Endodermal cell (in vitro differentiated cells): ENCODE measurements at regions not wholly inside any gene's neighbourhood (a gene's known extent, or its start where the extent isn't known, plus 50 kb on each side); places are given as distances from the start of the nearest gene placed in this dataset.

Experiments used
- DNase-seq: peaks from one replicate; pipeline ENCODE4 v3.0.0-alpha.2; 2017
- H3K27ac ChIP-seq: 2 replicates; pipeline ENCODE4 v1.5.1; 2013; ENCODE audit warnings: mild to moderate bottlenecking, low read depth, low read length, moderate library complexity
- H3K27me3 ChIP-seq: 2 replicates; pipeline ENCODE4 v1.6.1; 2013; ENCODE audit warnings: mild to moderate bottlenecking, low read length, moderate library complexity; ENCODE audit not compliant: insufficient read depth, control insufficient read depth, poor library complexity, severe bottlenecking
- H3K36me3 ChIP-seq: 2 replicates; pipeline ENCODE4 v1.7.0; 2013; ENCODE audit warnings: mild to moderate bottlenecking, low read length, moderate library complexity; ENCODE audit not compliant: control insufficient read depth, insufficient read depth
- H3K4me1 ChIP-seq: one replicate; pipeline ENCODE4 v1.7.0; 2013; ENCODE audit warnings: low read length; ENCODE audit not compliant: control insufficient read depth, insufficient read depth
- H3K4me3 ChIP-seq: 2 replicates; pipeline ENCODE4 v1.5.1; 2013; ENCODE audit warnings: mild to moderate bottlenecking, low read length, moderate library complexity
- H3K9ac ChIP-seq: 2 replicates; pipeline ENCODE4 v1.6.1; 2013; ENCODE audit warnings: mild to moderate bottlenecking, low read length, moderate library complexity; ENCODE audit not compliant: poor library complexity, severe bottlenecking; ENCODE audit errors: extremely low read depth
- H3K9me3 ChIP-seq: 2 replicates; pipeline ENCODE4 v1.6.1; 2013; ENCODE audit warnings: mild to moderate bottlenecking, low read length, moderate library complexity; ENCODE audit not compliant: control insufficient read depth
- H3K27ac Mint-ChIP-seq: 2 replicates; pipeline ENCODE4 v1.8.0; 2020; ENCODE audit warnings: mixed read lengths
- H3K27me3 Mint-ChIP-seq: 2 replicates; pipeline ENCODE4 v1.8.0; 2021; ENCODE audit warnings: mild to moderate bottlenecking, mixed read lengths; ENCODE audit not compliant: insufficient read depth
- H3K36me3 Mint-ChIP-seq: 2 replicates; pipeline ENCODE4 v1.8.0; 2020; ENCODE audit warnings: low read depth, mixed read lengths
- H3K4me1 Mint-ChIP-seq: 2 replicates; pipeline ENCODE4 v1.8.0; 2020; ENCODE audit warnings: mixed read lengths
- H3K4me3 Mint-ChIP-seq: 2 replicates; pipeline ENCODE4 v1.8.0; 2020; ENCODE audit warnings: mild to moderate bottlenecking, moderate library complexity, mixed read lengths
- H3K9me3 Mint-ChIP-seq: 2 replicates; pipeline ENCODE4 v1.8.0; 2020; ENCODE audit warnings: mild to moderate bottlenecking, mixed read lengths
- WGBS, 2 experiments: methylation state at CpG; one replicate each; pipeline versions ENCODE4 v1.1.5 to v1.1.7; 2013; ENCODE audit warnings: missing lambda C conversion rate in 2 of 2, mixed read lengths in 1 of 2; ENCODE audit not compliant: insufficient coverage in 1 of 2, insufficient read length in 1 of 2; 5-methylcytosine and 5-hydroxymethylcytosine counted together
- TF ChIP-seq, protein P1 (sequence below): fragments of 200-600 bp; sonication (generic); conservative IDR thresholded peaks from 2 replicates; pipeline ENCODE4 v1.5.0; 2021; ENCODE audit warnings: antibody characterized with exemption, mild to moderate bottlenecking

DNA sequence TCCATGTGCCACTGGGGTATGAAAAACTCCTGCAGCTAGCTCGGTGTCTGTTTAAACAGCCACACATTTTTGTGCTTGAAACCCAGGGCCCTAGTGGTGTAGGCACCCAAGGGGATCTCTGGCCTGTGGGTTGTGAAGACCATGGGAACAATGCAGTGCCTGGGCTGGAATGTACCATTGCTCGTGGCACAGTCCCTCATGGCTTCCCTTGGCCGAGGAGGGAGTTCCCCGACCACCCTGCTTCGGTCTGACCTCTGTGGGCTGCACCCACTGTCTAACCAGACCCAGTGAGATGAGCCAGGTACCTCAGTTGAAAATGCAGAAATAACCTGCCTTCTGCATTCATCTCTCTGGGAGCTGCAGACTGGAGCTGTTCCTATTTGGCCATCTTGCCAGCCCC, 214.0 kb downstream of the TRPC6 start:
- Mint-ChIP-seq H3K27me3 (no peaks in the 10 kb centered on the region), H3K27ac (no peak overlapping the region), H3K9me3 (peaks cover 18% of the 10 kb centered on the region), H3K4me1 (no peaks in the 10 kb centered on the region), H3K4me3 (no peak overlapping the region), H3K36me3 (no peaks in the 10 kb centered on the region)
- H3K36me3 ChIP-seq: no peaks in the 10 kb centered on the region
- WGBS, 2 experiments: 89 to 93% methylated on average over 4 to 5 of the region's 5 CpGs
- no peak overlapping the region for H3K9ac ChIP-seq
- H3K27ac ChIP-seq: no peak overlapping the region
- no peaks in the 10 kb centered on the region for H3K4me1 ChIP-seq
- TF ChIP-seq, protein P1, sequence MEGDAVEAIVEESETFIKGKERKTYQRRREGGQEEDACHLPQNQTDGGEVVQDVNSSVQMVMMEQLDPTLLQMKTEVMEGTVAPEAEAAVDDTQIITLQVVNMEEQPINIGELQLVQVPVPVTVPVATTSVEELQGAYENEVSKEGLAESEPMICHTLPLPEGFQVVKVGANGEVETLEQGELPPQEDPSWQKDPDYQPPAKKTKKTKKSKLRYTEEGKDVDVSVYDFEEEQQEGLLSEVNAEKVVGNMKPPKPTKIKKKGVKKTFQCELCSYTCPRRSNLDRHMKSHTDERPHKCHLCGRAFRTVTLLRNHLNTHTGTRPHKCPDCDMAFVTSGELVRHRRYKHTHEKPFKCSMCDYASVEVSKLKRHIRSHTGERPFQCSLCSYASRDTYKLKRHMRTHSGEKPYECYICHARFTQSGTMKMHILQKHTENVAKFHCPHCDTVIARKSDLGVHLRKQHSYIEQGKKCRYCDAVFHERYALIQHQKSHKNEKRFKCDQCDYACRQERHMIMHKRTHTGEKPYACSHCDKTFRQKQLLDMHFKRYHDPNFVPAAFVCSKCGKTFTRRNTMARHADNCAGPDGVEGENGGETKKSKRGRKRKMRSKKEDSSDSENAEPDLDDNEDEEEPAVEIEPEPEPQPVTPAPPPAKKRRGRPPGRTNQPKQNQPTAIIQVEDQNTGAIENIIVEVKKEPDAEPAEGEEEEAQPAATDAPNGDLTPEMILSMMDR: no peak
- H3K9me3 ChIP-seq: no peaks in the 10 kb centered on the region
- no peaks in the 10 kb centered on the region for H3K27me3 ChIP-seq
- DNase-seq: no peak
- H3K4me3 ChIP-seq: no peak overlapping the region

DNA sequence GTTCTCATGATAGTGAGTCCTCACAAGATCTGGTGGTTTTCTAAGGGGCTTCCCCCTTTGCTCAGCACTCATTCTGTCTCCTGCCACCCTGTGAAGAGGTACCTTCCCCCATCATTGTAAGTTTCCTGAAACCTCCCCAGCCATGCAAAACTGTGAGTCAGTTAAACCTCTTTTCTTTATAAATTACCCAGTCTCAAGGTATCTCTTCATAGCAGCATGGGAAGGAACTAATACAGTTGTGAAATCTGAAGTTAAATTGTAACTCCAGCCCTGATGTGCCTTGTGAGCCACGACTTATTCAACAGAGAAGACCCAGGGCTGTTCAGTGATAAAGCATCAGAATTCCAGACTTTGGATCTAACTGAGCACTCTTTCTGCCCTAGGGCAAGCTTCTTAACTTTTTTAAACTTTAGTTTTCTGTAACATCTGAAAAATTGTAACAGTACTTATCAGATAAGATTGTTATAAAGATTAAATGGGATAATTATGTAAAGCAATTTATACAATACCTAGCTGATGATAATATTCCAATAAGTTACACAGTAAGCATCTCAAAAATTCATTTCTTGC, 220.0 kb downstream of the TRPC6 start:
- Histone ChIP-seq H3K27ac (no peak overlapping the region), H3K36me3 (no peaks in the 10 kb centered on the region), H3K4me1 (no peaks in the 10 kb centered on the region), H3K27me3 (no peaks in the 10 kb centered on the region), H3K9ac (no peak overlapping the region), H3K4me3 (no peak overlapping the region), H3K9me3 (no peaks in the 10 kb centered on the region)
- WGBS, 2 experiments: 82 to 87% methylated on average over 1 of the region's 1 CpG
- Mint-ChIP-seq H3K27ac (no peak overlapping the region), H3K4me1 (no peaks in the 10 kb centered on the region), H3K9me3 (peaks cover 17% of the 10 kb centered on the region), H3K27me3 (no peaks in the 10 kb centered on the region), H3K4me3 (no peak overlapping the region), H3K36me3 (no peaks in the 10 kb centered on the region)
- TF ChIP-seq, protein P1: no peak
- DNase-seq: no peak

DNA sequence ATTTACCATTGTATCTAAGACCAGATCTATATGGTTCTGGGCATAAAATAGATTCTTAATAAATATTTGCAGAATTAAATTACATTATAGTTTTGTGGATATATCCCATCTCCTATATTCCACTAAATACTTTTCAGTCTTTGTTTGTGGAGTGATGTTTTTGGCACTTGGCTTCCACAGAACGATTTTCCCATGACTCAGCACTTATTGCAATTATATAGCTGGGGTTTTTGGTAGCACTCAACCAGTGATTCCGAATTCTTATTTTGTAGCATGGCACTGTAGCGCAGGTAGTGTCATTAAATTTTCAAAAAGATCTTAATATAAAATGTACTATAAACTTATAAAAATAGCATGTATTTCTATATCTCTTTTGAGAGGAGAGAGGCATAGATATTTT, 221.2 kb downstream of the TRPC6 start:
- H3K27ac Mint-ChIP-seq: no peak overlapping the region
- no peak for DNase-seq
- no peaks in the 10 kb centered on the region for H3K4me1 ChIP-seq
- H3K27ac ChIP-seq: no peak overlapping the region
- no peaks in the 10 kb centered on the region for H3K36me3 Mint-ChIP-seq
- no peaks in the 10 kb centered on the region for H3K9me3 ChIP-seq
- peaks cover 17% of the 10 kb centered on the region for H3K9me3 Mint-ChIP-seq
- H3K4me3 Mint-ChIP-seq: no peak overlapping the region
- TF ChIP-seq, protein P1: no peak
- H3K27me3 ChIP-seq: no peaks in the 10 kb centered on the region
- no peaks in the 10 kb centered on the region for H3K27me3 Mint-ChIP-seq
- 92% methylated on average over 2 of the region's 3 CpGs; no CpG with 5 or more reads in 1 of the 2 experiments for WGBS, 2 experiments
- no peak overlapping the region for H3K4me3 ChIP-seq
- no peaks in the 10 kb centered on the region for H3K36me3 ChIP-seq
- H3K4me1 Mint-ChIP-seq: no peaks in the 10 kb centered on the region
- H3K9ac ChIP-seq: no peak overlapping the region
